ENCODE measurements at regions not wholly inside any gene's neighbourhood (a gene's known extent, or its start where the extent isn't known, plus 50 kb on each side); places are given as distances from the start of the nearest gene placed in this dataset.

DNA sequence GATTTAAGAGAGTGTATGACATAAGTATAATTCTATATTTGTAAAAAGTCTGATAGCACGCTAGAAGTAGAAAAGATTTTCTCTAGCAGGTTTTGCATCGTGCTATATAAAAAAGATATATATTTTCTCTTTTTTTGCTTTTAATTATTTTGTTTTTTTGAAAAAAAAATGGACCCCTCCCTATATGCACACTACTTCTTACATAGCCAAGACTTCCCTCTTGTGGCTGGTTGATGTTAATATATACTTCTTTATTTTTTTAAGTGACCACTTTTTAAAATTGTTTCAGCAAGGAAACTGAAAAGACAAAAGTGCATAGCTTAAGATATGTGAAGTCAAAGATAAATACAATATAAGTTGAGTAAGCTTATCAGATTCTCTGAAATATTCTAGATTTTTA is 1202.8 kb downstream of the DIAPH3 start:
- Mint-ChIP-seq H3K4me3 (no peak overlapping the region), H3K27me3 (no peaks in the 10 kb centered on the region), H3K4me1 (no peaks in the 10 kb centered on the region), H3K27ac (no peak overlapping the region), H3K9me3 (peaks cover 0 to 1% (median 0%) of the 10 kb centered on the region in 11 donors), H3K36me3 (no peaks in the 10 kb centered on the region)
- DNase-seq: no peak
- POLR2A ChIA-PET: no interaction called here
- Histone ChIP-seq H3K9me3 (ENCODE audit: control insufficient read depth in 2 of 3, low read length in 3 of 3) (no peaks in the 10 kb centered on the region), H3K4me1 (ENCODE audit: control insufficient read depth in 2 of 2, insufficient read depth in 2 of 2, low read length in 2 of 2) (no peaks in the 10 kb centered on the region), H3K27me3 (ENCODE audit: control insufficient read depth in 2 of 2, insufficient read depth in 2 of 2, low read length in 2 of 2) (no peaks in the 10 kb centered on the region), H3K27ac (ENCODE audit: low read depth, low read length) (no peak overlapping the region), H3K4me3 (ENCODE audit: low read length) (no peak overlapping the region), H3K36me3 (ENCODE audit: control insufficient read depth in 2 of 3, insufficient read depth in 3 of 3, low read length in 3 of 3) (no peaks in the 10 kb centered on the region)
- CTCF ChIA-PET: no interaction called here
- no peak for ATAC-seq
- intact Hi-C loops (cut with micrococcal nuclease): no loop called here

DNA sequence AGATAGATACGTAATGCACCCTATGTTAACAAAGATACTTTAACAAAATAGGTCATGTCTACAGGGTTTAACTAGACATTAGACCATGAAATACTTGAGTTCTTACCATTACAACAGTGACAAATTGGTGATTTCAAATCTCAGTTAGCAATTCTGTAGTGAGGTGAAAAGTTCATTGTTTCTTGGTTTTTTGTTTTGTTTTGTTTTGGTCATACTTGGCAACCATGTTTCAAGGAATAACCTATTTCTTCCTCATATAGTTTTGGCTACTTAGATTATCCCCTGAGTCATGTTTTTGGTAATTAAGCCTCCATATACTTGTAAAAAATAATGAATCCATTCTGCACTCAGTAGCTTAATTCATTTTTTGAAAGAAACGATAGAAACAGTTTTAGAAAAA is 1200.4 kb downstream of the DIAPH3 start:
- Histone ChIP-seq H3K4me1 (ENCODE audit: control insufficient read depth in 2 of 2, insufficient read depth in 2 of 2, low read length in 2 of 2) (no peaks in the 10 kb centered on the region), H3K27ac (ENCODE audit: low read depth, low read length) (no peak overlapping the region), H3K27me3 (ENCODE audit: control insufficient read depth in 2 of 2, insufficient read depth in 2 of 2, low read length in 2 of 2) (no peaks in the 10 kb centered on the region), H3K4me3 (ENCODE audit: low read length) (no peak overlapping the region), H3K36me3 (ENCODE audit: control insufficient read depth in 2 of 3, insufficient read depth in 3 of 3, low read length in 3 of 3) (no peaks in the 10 kb centered on the region), H3K9me3 (ENCODE audit: control insufficient read depth in 2 of 3, low read length in 3 of 3) (no peaks in the 10 kb centered on the region)
- DNase-seq: no peak
- Mint-ChIP-seq H3K4me1 (no peaks in the 10 kb centered on the region), H3K27ac (no peak overlapping the region), H3K36me3 (no peaks in the 10 kb centered on the region), H3K9me3 (peaks cover 0 to 4% (median 0%) of the 10 kb centered on the region in 11 donors), H3K27me3 (no peaks in the 10 kb centered on the region), H3K4me3 (no peak overlapping the region)
- ATAC-seq: no peak
- intact Hi-C loops (cut with micrococcal nuclease): no loop called here
- ChIA-PET CTCF (no interaction called here), POLR2A (no interaction called here)

- H3K9me3 Mint-ChIP-seq: peaks cover 0 to 6% (median 0%) of the 10 kb centered on the region in 11 donors
- Histone ChIP-seq H3K27ac (ENCODE audit: low read depth, low read length) (no peak overlapping the region), H3K27me3 (ENCODE audit: control insufficient read depth in 2 of 2, insufficient read depth in 2 of 2, low read length in 2 of 2) (no peaks in the 10 kb centered on the region), H3K9me3 (ENCODE audit: control insufficient read depth in 2 of 3, low read length in 3 of 3) (no peaks in the 10 kb centered on the region), H3K36me3 (ENCODE audit: control insufficient read depth in 2 of 3, insufficient read depth in 3 of 3, low read length in 3 of 3) (no peaks in the 10 kb centered on the region), H3K4me1 (ENCODE audit: control insufficient read depth in 2 of 2, insufficient read depth in 2 of 2, low read length in 2 of 2) (no peaks in the 10 kb centered on the region), H3K4me3 (ENCODE audit: low read length) (no peak overlapping the region)
- no peaks in the 10 kb centered on the region for H3K36me3 Mint-ChIP-seq
- ATAC-seq (no peak), DNase-seq (no peak)
- POLR2A ChIA-PET: no interaction called here
- CTCF ChIA-PET: no interaction called here
- no peaks in the 10 kb centered on the region for H3K27me3 Mint-ChIP-seq
- H3K4me3 Mint-ChIP-seq: no peak overlapping the region
- no peak overlapping the region for H3K27ac Mint-ChIP-seq
- intact Hi-C loops (cut with micrococcal nuclease): no loop called here
- H3K4me1 Mint-ChIP-seq: no peaks in the 10 kb centered on the region
Observed at GRCh38 chr13:58964048-58964447, 1199.7 kb downstream of the DIAPH3 start.

DNA sequence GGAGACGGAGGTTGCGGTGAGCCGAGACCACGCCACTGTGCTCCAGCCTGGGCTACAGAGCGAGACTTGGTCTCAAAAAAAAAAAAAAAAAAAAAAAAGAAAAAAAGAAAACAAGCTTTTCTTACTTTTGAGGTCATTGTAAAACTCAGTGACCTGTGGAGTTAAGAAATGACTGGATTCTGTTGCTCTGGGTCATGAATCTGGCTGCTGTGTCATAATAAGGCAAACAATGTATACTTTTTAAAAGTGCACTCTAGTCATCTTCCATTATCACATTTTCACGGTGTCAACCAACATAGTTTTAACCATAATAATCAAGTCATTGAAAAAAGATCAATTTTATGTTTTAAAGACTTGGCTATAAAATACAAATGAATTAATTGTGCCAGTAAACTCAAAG is 1186.6 kb downstream of the DIAPH3 start:
- no peak for ATAC-seq
- H3K36me3 Mint-ChIP-seq: no peaks in the 10 kb centered on the region
- no peaks in the 10 kb centered on the region for H3K9me3 ChIP-seq (ENCODE audit: control insufficient read depth in 2 of 3, low read length in 3 of 3)

GRCh38 chr13:58978331-58978730 is 1185.4 kb downstream of the DIAPH3 start:
- H3K27me3 Mint-ChIP-seq: no peaks in the 10 kb centered on the region
- CTCF ChIA-PET: no interaction called here
- intact Hi-C loops (cut with micrococcal nuclease): no loop called here
- no peaks in the 10 kb centered on the region for H3K4me1 Mint-ChIP-seq
- peaks cover under 1 to 15% (median 2%) of the 10 kb centered on the region in 11 donors for H3K9me3 Mint-ChIP-seq
- no peak overlapping the region for H3K4me3 Mint-ChIP-seq
- no peak overlapping the region for H3K27ac ChIP-seq (ENCODE audit: low read depth, low read length)
- no peaks in the 10 kb centered on the region for H3K9me3 ChIP-seq (ENCODE audit: control insufficient read depth in 2 of 3, low read length in 3 of 3)
- no peak overlapping the region for H3K27ac Mint-ChIP-seq
- no peaks in the 10 kb centered on the region for H3K36me3 Mint-ChIP-seq
- ATAC-seq (no peak), DNase-seq (no peak)
- POLR2A ChIA-PET: no interaction called here
- no peak overlapping the region for H3K4me3 ChIP-seq (ENCODE audit: low read length)
- no peaks in the 10 kb centered on the region for H3K4me1 ChIP-seq (ENCODE audit: control insufficient read depth in 2 of 2, insufficient read depth in 2 of 2, low read length in 2 of 2)
- no peaks in the 10 kb centered on the region for H3K36me3 ChIP-seq (ENCODE audit: control insufficient read depth in 2 of 3, insufficient read depth in 3 of 3, low read length in 3 of 3)
- no peaks in the 10 kb centered on the region for H3K27me3 ChIP-seq (ENCODE audit: control insufficient read depth in 2 of 2, insufficient read depth in 2 of 2, low read length in 2 of 2)

More for the DNA sequence above, 1186.6 kb downstream of the DIAPH3 start:
- DNase-seq: no peak
- H3K4me1 ChIP-seq (ENCODE audit: control insufficient read depth in 2 of 2, insufficient read depth in 2 of 2, low read length in 2 of 2): no peaks in the 10 kb centered on the region
- ChIA-PET CTCF (no interaction called here), POLR2A (no interaction called here)
- no peak overlapping the region for H3K27ac ChIP-seq (ENCODE audit: low read depth, low read length)
- no peaks in the 10 kb centered on the region for H3K27me3 Mint-ChIP-seq
- H3K36me3 ChIP-seq (ENCODE audit: control insufficient read depth in 2 of 3, insufficient read depth in 3 of 3, low read length in 3 of 3): no peaks in the 10 kb centered on the region
- H3K9me3 Mint-ChIP-seq: peaks cover 0 to 4% (median under 1%) of the 10 kb centered on the region in 11 donors
- intact Hi-C loops (cut with micrococcal nuclease): no loop called here
- H3K27ac Mint-ChIP-seq: no peak overlapping the region
- H3K4me3 Mint-ChIP-seq: no peak overlapping the region
- no peaks in the 10 kb centered on the region for H3K4me1 Mint-ChIP-seq
- H3K27me3 ChIP-seq (ENCODE audit: control insufficient read depth in 2 of 2, insufficient read depth in 2 of 2, low read length in 2 of 2): no peaks in the 10 kb centered on the region
- H3K4me3 ChIP-seq (ENCODE audit: low read length): no peak overlapping the region

- CTCF ChIA-PET: no interaction called here
- no peaks in the 10 kb centered on the region for H3K9me3 ChIP-seq (ENCODE audit: control insufficient read depth in 2 of 3, low read length in 3 of 3)
- Mint-ChIP-seq H3K27ac (no peak overlapping the region), H3K4me3 (no peak overlapping the region), H3K9me3 (peaks cover 5 to 29% (median 9%) of the 10 kb centered on the region in 11 donors), H3K27me3 (no peaks in the 10 kb centered on the region), H3K36me3 (peaks cover 0 to 4% (median 0%) of the 10 kb centered on the region in 5 donors), H3K4me1 (no peaks in the 10 kb centered on the region)
- no peak overlapping the region for H3K27ac ChIP-seq (ENCODE audit: low read depth, low read length)
- H3K4me3 ChIP-seq (ENCODE audit: low read length): no peak overlapping the region
- intact Hi-C loops (cut with micrococcal nuclease): no loop called here
- DNase-seq (no peak), ATAC-seq (no peak)
- POLR2A ChIA-PET: no interaction called here
- no peaks in the 10 kb centered on the region for H3K27me3 ChIP-seq (ENCODE audit: control insufficient read depth in 2 of 2, insufficient read depth in 2 of 2, low read length in 2 of 2)
- no peaks in the 10 kb centered on the region for H3K4me1 ChIP-seq (ENCODE audit: control insufficient read depth in 2 of 2, insufficient read depth in 2 of 2, low read length in 2 of 2)
- no peaks in the 10 kb centered on the region for H3K36me3 ChIP-seq (ENCODE audit: control insufficient read depth in 2 of 3, insufficient read depth in 3 of 3, low read length in 3 of 3)
Observed at GRCh38 chr13:58979851-58980250, 1183.9 kb downstream of the DIAPH3 start.

DNA sequence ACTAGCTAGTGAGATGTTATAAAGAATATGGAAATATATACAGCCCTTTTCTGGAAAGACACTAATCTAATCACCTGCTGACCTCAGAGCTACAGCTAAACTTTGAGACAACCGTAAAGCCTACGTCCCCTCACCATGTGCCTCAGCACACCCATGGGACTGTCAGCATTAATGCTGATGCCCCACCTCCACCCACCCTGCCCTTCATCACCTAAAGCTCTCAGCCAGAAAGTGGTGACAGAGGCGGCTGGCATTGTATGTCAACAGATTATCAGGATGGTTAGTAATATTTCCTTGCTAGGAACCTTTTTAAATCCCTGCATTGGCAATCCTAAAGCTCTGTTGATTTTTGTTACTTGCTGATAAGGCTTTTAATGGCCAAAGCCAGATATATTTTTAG is 1177.9 kb downstream of the DIAPH3 start:
- ChIA-PET CTCF (no interaction called here), POLR2A (no interaction called here)
- Histone ChIP-seq H3K27me3 (ENCODE audit: control insufficient read depth in 2 of 2, insufficient read depth in 2 of 2, low read length in 2 of 2) (no peaks in the 10 kb centered on the region), H3K4me1 (ENCODE audit: control insufficient read depth in 2 of 2, insufficient read depth in 2 of 2, low read length in 2 of 2) (no peaks in the 10 kb centered on the region), H3K36me3 (ENCODE audit: control insufficient read depth in 2 of 3, insufficient read depth in 3 of 3, low read length in 3 of 3) (no peaks in the 10 kb centered on the region), H3K27ac (ENCODE audit: low read depth, low read length) (no peak overlapping the region), H3K4me3 (ENCODE audit: low read length) (no peak overlapping the region), H3K9me3 (ENCODE audit: control insufficient read depth in 2 of 3, low read length in 3 of 3) (no peaks in the 10 kb centered on the region)
- no peaks in the 10 kb centered on the region for H3K4me1 Mint-ChIP-seq
- peaks cover 0 to 4% (median 0%) of the 10 kb centered on the region in 5 donors for H3K36me3 Mint-ChIP-seq
- no peak overlapping the region for H3K4me3 Mint-ChIP-seq
- H3K9me3 Mint-ChIP-seq: peaks cover 5 to 33% (median 13%) of the 10 kb centered on the region in 11 donors
- intact Hi-C loops (cut with micrococcal nuclease): no loop called here
- no peak for ATAC-seq
- DNase-seq: no peak
- H3K27ac Mint-ChIP-seq: no peak overlapping the region
- H3K27me3 Mint-ChIP-seq: no peaks in the 10 kb centered on the region
